Vagina (tissue), 2 donors: ENCODE measurements at regions not wholly inside any gene's neighbourhood (a gene's known extent, or its start where the extent isn't known, plus 50 kb on each side); places are given as distances from the start of the nearest gene placed in this dataset.

Experiments used
- CTCF ChIP-seq, 3 experiments: fragments of 450-650 bp in 2 of 3; fragments of 200-600 bp in 1 of 3; sonication (generic) in 1 of 3; IDR thresholded peaks; one replicate each; pipeline ENCODE4 v1.5.1; 2017 to 2019; ENCODE audit warnings: antibody characterized with exemption in 3 of 3, mild to moderate bottlenecking in 2 of 3, moderate library complexity in 2 of 3
- POLR2A ChIP-seq, 2 donors: fragments of 450-650 bp; IDR thresholded peaks; one replicate each; pipeline ENCODE4 v1.6.1; 2017; ENCODE audit warnings: antibody characterized with exemption in 2 of 2, mild to moderate bottlenecking in 2 of 2, moderate library complexity in 2 of 2

GRCh38 chr5:101176605-101177004 lies 273.5 kb upstream of the ST8SIA4 start:
- TF ChIP-seq CTCF (IDR thresholded peaks at IDR 0.05) (no peak), POLR2A (IDR thresholded peaks at IDR 0.05) (no peak)
